ENCODE measurements at regions not wholly inside any gene's neighbourhood (a gene's known extent, or its start where the extent isn't known, plus 50 kb on each side); places are given as distances from the start of the nearest gene placed in this dataset.
"Not testable (repeated sequence)": the region's sequence is repeated elsewhere in the genome, so short reads cannot be mapped to it uniquely, and the experiment has no call there.

DNA sequence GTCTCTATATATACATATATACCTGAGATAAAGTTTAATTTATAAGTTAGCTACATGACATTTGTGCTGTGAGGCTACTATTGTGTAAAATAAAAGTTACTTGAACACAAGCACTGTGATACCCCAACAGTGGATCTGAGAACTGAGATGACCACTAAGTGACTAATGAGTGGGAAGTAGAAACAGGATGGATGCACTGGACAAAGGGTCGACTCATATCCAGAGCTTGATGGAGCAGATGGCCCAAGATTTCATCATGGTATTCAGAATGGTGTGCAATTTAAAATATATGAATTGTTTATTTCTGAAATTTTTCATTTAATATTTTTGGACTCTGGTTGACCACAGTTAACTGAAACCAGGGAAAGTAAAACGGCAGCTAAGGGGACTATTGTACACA lies 908.6 kb upstream of the MDGA2 start:
- DNase-seq (ENCODE audit: low spot score): no peak

DNA sequence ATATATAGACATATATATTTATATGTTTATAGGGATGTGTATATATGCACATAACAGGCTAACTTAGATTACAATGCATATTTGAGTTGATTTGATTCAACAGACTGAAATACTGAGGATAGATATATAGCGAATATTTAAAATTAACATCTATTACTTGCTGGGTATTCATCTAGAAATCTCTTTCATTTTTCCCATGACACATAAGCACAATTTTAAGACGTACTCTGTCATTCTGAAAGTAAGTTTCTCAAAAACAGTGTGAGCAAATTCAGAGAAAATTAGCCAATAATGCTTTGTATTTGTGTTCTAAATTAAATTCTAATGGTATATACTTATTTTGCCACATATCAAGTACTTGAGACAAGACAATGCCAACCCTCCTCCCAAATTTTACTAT lies 907.5 kb upstream of the MDGA2 start:
- DNase-seq (ENCODE audit: low spot score): no peak

DNA sequence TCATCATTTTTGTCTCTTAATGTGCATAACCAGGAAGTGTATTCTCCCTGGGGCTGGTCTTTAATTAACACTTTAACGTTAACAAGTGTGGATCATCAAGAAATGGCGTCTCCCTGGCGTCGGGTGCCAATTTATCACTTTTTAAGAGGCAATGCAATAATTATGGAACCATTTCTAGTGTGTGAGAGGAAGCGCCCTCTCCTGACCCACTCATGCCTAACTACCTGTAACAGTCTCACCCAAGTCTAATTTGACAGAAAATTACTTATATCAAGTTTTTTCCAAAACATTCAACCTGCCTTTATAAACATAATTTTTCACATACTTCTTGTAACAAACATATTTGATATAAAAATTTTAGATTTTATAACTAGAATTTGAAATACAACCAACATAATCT lies 905.3 kb upstream of the MDGA2 start:
- DNase-seq (ENCODE audit: low spot score): no peak

DNA sequence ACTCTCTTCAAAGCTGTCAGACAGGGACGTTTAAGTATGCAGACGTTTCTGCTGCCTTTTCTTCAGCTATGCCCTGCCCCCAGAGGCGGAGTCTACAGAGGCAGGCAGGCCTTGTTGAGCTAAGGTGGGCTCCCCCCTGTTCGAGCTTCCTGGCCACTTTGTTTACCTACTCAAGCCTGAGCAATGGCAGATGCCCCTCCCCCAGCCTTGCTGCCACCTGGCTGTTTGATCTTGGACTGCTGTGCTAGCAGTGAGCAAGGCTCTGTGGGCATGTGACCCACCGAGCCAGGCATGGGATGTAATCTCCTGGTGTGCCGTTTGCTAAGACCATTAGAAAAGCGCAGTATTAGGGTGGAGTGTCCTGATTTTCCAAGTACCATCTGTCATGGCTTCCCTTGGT lies 900.4 kb upstream of the MDGA2 start:
- no peak for DNase-seq (ENCODE audit: low spot score)

DNA sequence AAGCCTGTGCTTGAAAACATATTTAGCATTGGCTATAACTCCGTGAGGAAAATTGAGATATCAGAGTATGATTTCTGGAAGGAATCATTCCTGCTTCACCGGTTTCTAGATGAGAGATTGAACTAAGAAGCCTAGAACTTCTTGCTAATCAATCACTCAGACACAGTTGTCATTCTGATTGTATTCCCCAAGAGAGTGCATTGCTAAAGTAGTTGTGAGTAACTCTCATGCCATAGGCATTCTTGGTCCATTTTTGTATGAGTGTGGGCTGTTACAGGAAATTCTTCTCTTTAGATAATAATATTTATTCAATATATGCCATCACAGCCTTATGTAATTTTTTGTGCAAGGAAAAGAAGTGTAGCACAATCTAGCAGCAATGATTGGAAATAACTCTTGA lies 893.3 kb upstream of the MDGA2 start:
- DNase-seq (ENCODE audit: low spot score): no peak

DNA sequence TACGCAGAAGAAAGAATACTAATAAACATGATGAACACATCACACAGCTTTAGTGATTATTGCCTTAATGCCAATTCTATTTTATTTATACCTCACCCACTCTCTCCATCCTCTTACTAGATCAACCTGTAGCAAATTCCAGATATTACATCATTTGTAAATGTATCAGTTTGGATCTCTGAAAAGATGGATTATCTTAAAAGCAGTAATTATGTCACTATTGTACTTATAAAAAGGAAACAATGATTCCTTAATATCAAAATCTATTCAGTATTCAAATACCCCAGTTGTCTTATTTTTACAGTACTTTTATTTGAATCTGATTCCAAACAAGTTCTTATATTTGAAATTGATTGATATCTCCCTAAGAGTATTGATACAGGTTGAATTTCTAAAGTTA lies 892.8 kb upstream of the MDGA2 start:
- DNase-seq (ENCODE audit: low spot score): no peak

DNA sequence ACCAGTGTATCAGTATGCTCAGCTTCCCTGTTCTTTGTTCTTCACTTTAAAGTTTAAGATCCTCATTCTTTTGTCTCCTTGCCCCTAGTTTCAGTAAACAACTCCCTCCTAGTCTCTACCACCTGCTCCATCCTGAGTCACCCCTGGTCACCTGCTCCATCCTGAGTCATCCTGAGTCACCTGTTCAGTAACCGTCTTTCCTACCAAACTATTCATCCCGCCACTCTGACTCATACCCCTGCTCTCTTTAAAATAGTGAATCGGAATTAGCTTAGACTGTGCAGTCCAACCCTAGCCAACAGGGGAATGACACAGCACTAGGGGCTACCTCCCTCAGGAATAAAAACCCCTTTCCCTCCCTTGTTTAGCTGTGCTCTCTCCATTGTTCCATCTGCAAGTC lies 888.1 kb upstream of the MDGA2 start:
- DNase-seq (ENCODE audit: low spot score): no peak

DNA sequence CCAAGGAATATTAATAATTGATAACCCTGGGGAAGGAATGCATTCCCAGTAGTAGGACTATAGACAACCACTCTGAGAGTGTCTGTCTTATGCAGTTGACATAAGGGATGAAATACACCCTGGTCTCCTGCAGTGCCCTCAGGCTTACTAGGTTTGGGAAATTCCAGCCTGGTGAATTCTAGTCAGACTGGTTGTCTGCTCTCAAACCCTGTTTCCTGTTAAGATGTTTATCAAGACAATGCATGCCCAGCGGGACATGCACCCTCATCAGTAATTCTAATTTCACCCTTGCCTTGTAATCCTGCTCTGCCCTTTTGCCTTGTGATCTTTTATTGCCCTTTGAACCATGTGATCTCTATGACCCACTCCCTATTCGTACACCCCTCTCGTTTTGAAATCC lies 886.0 kb upstream of the MDGA2 start:
- DNase-seq (ENCODE audit: low spot score): not testable (repeated sequence)

DNA sequence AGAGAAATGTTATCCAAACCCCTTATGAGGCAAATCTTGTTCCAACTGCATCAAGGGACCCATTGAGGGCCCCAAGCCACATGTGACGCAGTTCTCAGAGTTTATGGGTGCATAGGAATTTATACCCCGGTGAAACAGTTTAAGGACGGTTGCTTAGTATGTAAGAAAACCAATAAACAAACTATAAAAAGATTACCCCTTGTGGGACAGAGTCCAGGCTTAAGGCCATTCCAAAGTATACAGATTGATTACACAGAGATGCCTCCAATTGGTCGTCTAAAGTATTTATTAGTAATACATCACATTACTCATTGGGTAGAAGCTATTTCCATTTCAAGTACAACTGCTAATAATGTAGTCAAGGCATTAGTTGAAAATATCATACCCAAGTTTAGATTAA lies 885.0 kb upstream of the MDGA2 start:
- no peak for DNase-seq (ENCODE audit: low spot score)

DNA sequence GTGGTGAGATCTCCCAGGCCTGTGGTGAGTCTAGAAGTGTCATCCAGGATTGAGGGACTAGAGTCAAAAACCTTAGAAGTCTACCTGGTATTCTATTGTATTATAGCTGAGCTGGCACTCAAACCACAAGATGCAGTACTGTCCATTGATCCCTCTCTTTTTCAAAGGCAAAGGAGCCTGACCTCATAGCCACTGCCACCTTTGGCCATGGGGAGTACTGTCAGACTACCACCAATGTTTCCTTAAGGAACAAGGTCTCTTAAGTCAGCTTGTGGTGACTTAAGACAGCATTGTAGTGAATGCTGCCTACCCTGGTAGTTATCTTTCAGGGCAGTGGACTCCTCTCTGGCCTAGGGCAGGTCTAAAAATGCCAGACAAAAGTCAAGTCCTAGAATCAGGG lies 878.0 kb upstream of the MDGA2 start:
- DNase-seq (ENCODE audit: low spot score): no peak

DNA sequence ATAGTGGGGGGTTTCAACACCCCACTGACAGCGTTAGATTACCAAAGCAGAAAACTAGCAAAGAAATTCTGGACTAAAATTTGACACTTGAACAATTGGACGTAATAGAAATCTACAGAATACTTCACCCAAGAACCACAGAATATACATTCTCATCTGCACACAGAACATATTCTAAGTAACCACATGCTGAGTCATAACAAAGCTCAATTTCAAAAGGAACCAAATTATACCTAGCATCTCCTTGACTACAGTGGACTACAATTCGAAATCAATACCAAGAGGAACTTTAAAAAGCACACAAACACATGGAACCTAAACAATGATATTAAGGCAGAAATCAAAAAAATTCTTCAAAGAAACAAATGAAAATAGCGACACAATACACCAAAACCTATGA lies 871.6 kb upstream of the MDGA2 start:
- no peak for DNase-seq (ENCODE audit: low spot score)

DNA sequence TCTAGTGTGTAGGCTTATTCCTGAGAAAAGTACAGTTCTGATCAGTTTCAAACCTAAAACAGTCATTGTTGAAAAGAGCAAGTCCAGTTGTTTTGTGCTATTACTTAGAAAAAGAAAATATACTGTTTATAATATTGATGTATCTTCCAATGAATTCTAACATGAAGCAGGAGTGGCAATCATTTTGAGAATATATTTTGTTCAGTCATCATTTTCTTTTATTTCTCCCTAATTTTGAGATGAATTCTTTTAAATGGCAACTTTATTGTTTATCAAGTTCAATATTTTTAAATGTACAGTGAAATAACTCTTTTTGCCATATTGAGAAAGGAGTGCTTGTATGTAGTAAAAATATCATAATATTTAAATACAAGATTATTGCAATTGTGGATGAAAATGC lies 862.2 kb upstream of the MDGA2 start:
- DNase-seq (ENCODE audit: low spot score): no peak

DNA sequence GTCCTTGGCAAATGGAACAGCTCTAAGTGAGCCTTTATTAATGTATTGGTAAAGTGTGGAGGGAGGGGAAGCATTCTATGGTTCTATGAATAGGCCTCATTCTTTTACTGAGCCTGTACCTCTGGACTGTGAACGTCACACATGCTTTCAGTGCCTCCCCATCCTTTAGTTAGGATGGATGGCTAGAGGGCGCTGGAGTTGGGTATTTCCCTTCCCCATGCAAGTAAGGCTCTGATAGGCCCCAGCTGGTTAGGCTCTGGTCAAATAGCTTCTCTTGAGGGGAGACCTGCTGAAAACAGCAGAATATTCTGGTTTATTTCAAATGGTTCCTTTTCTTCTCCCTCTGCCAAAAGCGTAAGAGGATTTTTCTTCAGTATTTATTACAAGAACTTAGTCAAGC lies 860.9 kb upstream of the MDGA2 start:
- no peak for DNase-seq (ENCODE audit: low spot score)

DNA sequence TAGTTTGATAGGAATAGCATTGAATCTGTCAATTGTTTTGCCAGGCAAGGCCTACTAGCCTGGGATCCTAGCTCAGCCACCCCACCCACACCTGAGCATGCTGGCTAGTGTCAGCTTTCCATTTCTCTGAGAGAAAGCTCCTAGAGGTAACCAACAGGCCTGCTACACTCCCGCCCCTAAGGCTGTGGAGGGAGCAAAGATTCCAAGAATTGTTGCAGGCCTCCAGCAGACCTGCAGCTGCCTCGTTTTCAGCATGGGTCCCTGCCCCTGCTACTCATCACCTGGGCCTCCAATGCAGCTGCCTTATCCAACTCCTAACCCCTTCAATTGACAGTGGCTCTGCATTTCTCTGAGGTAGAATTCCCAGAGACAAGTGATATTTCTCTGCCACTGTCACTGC lies 852.4 kb upstream of the MDGA2 start:
- DNase-seq (ENCODE audit: low spot score): no peak

DNA sequence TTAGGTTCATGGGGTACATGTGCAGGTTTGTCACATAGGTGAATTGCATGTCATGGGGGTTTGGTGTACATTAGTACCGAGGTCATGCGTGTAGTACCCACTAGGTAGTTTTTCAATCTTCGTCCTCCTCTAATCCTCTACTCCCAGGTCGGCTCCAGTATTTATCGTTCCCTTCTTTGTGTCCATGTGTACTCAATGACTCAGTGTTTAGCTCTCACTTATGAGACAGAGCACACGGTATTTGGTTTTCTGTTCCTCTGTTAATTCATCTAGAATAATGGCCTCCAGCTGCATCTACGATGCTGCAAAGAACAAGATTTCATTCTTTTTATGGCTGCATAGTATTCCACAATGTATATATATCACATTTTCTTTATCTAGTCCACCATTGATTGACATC lies 850.9 kb upstream of the MDGA2 start:
- DNase-seq (ENCODE audit: low spot score): no peak

DNA sequence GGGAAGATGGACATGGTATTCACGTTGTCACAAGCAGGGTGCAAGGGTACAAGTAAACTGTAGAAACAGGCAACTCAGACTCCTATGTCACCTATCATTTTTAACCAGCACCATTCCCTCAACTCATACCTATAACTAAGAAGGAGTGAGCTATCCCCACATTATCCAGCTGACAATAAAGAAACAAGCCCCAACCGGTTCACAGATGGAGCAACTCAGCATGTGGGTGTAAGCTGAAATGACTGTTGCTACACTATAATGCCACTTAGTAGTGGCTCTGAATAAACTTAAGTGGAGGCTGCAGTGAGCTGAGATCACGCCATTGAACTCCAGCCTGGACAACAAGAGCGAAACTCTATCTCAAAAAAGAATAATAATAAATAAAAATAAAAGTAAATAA lies 829.5 kb upstream of the MDGA2 start:
- no peak for DNase-seq (ENCODE audit: low spot score)

DNA sequence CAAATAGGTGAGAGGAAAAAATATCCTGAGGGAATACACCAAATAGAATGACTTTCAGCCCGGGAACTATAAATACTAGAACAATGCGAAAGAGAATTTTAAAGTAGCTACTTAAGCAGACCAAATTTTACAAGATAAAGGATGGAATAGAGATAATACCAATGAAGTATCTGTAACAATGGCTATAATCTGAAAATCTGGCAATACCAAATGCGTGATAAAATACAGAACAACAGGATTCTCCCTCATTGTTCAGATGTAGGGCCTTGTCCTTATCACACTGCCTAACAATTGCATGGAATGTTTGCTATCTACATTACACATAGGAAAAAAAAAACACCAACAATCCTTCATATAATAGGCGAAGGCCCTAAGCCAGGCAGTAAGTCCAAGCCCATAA lies 815.4 kb upstream of the MDGA2 start:
- no peak for DNase-seq (ENCODE audit: low spot score)

DNA sequence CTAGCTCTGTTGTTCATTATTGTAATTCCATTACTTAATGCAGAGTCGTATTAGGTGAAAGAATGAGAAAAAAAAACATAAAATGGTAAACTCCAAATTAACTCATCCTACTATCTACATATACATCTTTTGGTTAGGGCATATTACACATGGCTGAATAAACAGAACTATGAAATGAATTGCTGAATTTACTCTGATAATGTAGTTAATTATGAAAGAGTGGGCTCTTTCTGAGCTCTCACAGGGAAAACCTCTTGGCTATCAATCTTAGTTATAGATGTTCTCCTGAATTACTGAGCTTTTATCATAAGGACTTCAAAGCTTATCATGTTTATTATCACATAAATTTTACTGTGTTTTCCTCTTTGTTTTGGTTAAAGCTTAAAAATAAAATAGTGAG lies 798.5 kb upstream of the MDGA2 start:
- no peak for DNase-seq (ENCODE audit: low spot score)

DNA sequence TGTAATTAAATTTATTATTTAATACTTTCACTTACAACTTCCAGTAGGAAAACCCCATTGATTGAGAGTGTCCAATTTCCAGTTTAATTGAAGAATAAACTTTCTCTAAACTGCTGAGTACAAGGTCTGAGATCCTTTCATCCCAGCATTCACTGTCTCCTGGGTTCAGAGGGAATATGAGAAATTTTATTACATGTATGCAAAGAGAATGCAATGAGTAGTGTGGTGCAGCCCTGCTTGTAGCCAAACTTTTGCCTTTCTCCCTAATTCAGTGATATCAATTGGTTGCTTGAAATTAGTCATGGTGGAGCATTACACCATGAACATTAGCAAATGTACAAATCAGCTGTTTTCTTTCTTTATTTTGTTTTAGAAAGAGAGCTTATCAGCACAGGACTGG lies 780.6 kb upstream of the MDGA2 start:
- DNase-seq (ENCODE audit: low spot score): no peak

DNA sequence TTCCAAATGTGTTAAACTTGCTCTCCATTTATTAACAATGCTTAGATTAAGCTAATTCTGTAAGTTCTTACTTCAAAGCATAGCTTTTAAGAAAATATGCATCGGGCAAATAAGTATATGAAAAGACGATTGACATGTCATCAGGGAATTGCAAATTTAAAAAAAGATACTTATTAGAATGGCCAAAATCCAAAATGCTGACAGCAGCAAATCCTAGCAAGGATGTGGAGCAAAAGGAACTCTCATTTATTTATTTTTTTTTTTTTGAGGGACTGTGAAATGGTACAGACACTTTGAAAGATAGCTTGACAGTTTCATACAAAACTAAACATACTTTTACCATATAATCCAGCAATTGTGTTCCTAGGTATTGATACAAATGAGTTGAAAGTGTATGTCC lies 779.5 kb upstream of the MDGA2 start:
- no peak for DNase-seq (ENCODE audit: low spot score)

DNA sequence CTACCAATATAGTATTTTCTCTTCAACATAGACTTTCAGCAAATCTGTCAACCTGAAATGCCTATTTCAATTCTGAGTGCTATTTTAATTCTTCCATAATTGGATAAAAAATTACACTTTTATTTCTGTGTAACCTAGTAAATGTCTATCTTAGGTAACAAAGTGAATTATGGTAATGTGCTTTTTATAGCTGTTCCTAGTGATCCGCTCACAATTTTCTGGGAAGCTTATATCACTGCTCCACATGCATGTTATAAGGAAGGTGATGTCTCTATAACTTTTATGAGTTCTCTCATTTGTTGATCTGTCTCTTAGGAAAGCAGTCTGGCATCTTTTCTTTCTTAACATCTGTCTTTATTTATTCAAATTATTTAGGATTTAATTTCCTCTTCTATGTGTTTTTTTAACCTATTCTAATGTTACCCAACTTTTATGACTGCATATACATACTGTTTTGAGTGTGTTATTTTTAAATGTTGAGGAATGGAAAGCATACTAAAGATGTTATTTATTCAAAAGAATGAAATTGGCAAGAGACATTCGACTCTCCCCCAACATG lies 777.1 kb upstream of the MDGA2 start:
- DNase-seq (ENCODE audit: low spot score): no peak

DNA sequence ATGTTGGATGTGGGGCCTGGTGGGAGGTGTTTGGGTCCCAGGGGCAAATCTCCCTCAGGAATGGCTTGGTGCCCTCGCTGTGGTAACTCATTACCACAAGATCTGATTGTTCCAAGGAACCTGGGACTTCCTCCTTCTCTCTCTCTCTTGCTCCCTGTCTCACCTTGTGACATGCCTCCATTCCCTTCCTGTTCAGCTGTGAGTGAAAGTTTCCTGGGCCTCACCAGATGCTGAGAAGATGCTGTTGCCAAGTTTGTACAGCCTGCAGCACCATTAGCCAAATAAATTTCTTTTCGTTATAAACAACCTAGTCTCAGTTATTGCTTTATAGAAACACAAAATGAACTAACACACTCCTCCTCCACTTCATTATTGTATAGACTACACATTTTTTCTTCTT lies 759.8 kb upstream of the MDGA2 start:
- DNase-seq (ENCODE audit: low spot score): no peak

DNA sequence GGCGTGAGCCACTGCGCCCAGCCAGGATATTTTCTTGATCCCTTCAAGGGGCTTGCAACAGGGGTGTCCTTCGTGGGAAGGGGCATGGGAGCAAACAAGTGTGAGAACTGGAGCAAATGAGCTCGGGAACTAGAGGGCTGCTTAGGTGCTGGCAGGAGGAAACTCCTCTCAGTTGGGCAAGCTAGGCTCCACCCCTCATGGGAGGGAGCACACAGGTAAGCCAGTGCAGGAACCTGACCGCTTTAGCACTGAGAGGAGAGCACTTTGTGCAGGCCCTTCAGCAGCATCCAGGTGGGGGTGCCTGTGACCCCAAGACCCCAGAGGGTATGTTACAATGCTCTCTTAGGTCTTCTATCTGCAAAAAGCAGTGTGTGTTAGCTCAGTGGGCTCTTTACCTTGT lies 755.4 kb upstream of the MDGA2 start:
- no peak for DNase-seq (ENCODE audit: low spot score)

DNA sequence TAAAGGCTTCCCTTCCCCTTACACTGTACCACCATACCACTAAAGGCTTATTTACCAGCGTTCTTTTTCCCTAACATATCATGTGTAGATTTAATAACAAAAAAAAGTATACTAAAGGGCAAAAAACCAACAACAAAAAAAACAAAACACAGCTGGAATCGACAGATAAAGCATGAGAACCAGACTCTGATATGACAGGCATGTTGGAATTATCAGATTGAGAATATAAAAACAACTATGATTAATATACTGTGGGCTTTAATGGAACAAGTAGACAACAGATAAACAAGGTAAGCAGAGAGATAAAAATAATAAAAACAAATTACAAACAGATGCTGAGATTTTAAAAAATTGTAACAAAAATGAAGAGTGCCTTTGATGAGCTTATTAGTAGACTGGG lies 754.1 kb upstream of the MDGA2 start:
- DNase-seq (ENCODE audit: low spot score): no peak
